Vagina (tissue), 2 donors: ENCODE measurements at regions not wholly inside any gene's neighbourhood (a gene's known extent, or its start where the extent isn't known, plus 50 kb on each side); places are given as distances from the start of the nearest gene placed in this dataset.

Experiments
- DNase-seq, 2 donors: peaks; one replicate each; pipeline ENCODE4 v3.0.0-alpha.2; 2017; ENCODE audit errors: extremely low spot score in 2 of 2
- H3K27ac ChIP-seq: fragments of 200-600 bp; sonication (generic); one replicate; pipeline ENCODE4 v1.5.1; 2019
- H3K27me3 ChIP-seq: fragments of 200-600 bp; sonication (generic); one replicate; pipeline ENCODE4 v1.5.1; 2019
- H3K36me3 ChIP-seq, 2 donors: fragments of 200-600 bp; sonication (generic); one replicate each; pipeline ENCODE4 v1.5.1; 2017 to 2019
- H3K4me1 ChIP-seq: fragments of 200-600 bp; sonication (generic); one replicate; pipeline ENCODE4 v1.5.1; 2019
- H3K4me3 ChIP-seq, 2 donors: fragments of 200-600 bp; sonication (generic); 1 replicate in 1 of 2; 2 replicates in 1 of 2; pipeline ENCODE4 v1.5.1; 2016 to 2019
- H3K9me3 ChIP-seq: fragments of 200-600 bp; sonication (generic); one replicate; pipeline ENCODE4 v1.5.1; 2019
- POLR2A ChIP-seq, 2 donors: fragments of 450-650 bp; IDR thresholded peaks; one replicate each; pipeline ENCODE4 v1.6.1; 2017; ENCODE audit warnings: antibody characterized with exemption in 2 of 2, mild to moderate bottlenecking in 2 of 2, moderate library complexity in 2 of 2
- POLR2AphosphoS5 ChIP-seq, 2 donors: sonication (generic); formaldehyde crosslinking; IDR thresholded peaks; one replicate each; pipeline ENCODE4 v1.9.0; 2017; ENCODE audit warnings: antibody characterized with exemption in 2 of 2, mild to moderate bottlenecking in 2 of 2, low read depth in 1 of 2; ENCODE audit not compliant: insufficient read depth in 1 of 2
- intact Hi-C: fragments of 100-400 bp; cut with DNase I; formaldehyde crosslinking; loops from one replicate; pipeline ENCODE4 v1.15.1; 2023
- TF ChIP-seq, protein P1 (sequence below), 3 experiments: fragments of 450-650 bp in 2 of 3; fragments of 200-600 bp in 1 of 3; sonication (generic) in 1 of 3; IDR thresholded peaks; one replicate each; pipeline ENCODE4 v1.5.1; 2017 to 2019; ENCODE audit warnings: antibody characterized with exemption in 3 of 3, mild to moderate bottlenecking in 2 of 3, moderate library complexity in 2 of 3

DNA sequence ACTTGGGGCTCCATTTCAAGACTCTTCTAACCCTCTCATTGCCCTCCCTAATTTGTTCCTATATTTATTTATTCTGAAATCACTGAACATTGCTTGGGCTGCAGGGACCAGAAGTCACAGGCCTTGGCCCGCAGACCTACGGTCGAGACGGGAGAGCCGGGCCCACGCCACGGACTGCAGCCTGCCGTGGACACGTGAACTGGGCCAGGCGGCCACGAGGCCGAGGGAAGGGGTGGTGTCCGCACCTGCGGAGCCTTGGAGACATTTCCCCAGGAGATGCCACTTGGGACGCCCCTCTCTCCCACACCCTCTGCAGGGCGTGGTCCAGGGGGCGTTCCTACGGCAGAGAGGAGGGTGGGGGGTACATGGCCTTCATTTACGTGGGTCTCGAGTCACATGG, 463.9 kb downstream of the ICE1 start:
- intact Hi-C loops: no loop called here
- Histone ChIP-seq H3K4me1 (no peaks in the 10 kb centered on the region), H3K27ac (no peak overlapping the region), H3K9me3 (no peaks in the 10 kb centered on the region), H3K27me3 (no peaks in the 10 kb centered on the region), H3K36me3 (no peaks in the 10 kb centered on the region), H3K4me3 (no peak overlapping the region)
- DNase-seq: no peak
- TF ChIP-seq POLR2A (IDR thresholded peaks at IDR 0.05) (no peak), POLR2AphosphoS5 (IDR thresholded peaks at IDR 0.05; ENCODE audit: insufficient read depth in 1 of 2, low read depth in 1 of 2) (no peak)
- TF ChIP-seq, protein P1, sequence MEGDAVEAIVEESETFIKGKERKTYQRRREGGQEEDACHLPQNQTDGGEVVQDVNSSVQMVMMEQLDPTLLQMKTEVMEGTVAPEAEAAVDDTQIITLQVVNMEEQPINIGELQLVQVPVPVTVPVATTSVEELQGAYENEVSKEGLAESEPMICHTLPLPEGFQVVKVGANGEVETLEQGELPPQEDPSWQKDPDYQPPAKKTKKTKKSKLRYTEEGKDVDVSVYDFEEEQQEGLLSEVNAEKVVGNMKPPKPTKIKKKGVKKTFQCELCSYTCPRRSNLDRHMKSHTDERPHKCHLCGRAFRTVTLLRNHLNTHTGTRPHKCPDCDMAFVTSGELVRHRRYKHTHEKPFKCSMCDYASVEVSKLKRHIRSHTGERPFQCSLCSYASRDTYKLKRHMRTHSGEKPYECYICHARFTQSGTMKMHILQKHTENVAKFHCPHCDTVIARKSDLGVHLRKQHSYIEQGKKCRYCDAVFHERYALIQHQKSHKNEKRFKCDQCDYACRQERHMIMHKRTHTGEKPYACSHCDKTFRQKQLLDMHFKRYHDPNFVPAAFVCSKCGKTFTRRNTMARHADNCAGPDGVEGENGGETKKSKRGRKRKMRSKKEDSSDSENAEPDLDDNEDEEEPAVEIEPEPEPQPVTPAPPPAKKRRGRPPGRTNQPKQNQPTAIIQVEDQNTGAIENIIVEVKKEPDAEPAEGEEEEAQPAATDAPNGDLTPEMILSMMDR (IDR thresholded peaks at IDR 0.05): no peak

DNA sequence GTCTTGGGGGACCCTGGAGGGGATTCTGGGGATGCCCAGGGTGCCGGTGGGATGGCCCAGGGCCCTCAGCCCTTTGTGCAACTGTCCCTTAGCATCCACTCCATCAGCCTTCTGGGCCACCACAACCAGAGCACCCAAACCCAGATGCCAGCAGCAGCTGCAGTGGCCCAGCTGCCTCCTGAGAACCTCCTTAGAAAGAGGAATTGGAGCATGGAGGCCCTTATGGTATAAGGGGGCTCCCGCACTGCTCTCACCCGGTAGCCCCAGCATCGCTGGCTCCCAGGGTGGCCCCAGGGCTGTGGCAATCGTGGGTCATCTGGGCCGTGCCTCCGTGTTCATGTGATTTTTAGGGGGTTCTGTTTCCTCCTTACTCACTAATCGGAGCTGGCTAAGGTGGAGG, 463.3 kb downstream of the ICE1 start:
- intact Hi-C loops: no loop called here
- no peaks in the 10 kb centered on the region for H3K27me3 ChIP-seq
- no peak overlapping the region for H3K4me3 ChIP-seq
- H3K9me3 ChIP-seq: no peaks in the 10 kb centered on the region
- no peaks in the 10 kb centered on the region for H3K4me1 ChIP-seq
- DNase-seq: no peak
- no peaks in the 10 kb centered on the region for H3K36me3 ChIP-seq
- no peak overlapping the region for H3K27ac ChIP-seq
- TF ChIP-seq POLR2AphosphoS5 (IDR thresholded peaks at IDR 0.05; ENCODE audit: insufficient read depth in 1 of 2, low read depth in 1 of 2) (no peak), POLR2A (IDR thresholded peaks at IDR 0.05) (no peak)
- TF ChIP-seq, protein P1 (IDR thresholded peaks at IDR 0.05): no peak

DNA sequence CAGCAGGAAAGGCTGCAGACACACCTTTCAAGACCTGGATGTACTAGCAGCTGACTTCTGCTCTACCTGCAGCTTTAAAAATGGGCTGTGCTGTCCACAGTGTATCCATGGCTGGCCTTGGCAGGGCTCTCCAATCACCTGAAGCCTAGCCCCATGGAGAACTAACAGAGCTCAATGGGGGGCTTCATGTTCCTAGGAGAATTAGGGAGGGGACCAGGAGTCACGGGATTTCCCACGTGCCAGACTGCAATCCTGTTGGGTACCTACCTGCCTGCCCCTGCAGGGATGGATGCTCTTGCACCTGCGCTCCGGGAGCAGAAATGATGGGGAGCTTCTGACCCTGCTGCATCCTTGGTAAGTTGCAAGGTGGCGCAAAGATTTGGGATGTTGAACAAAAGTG, 462.1 kb downstream of the ICE1 start:
- no peaks in the 10 kb centered on the region for H3K36me3 ChIP-seq
- TF ChIP-seq POLR2A (IDR thresholded peaks at IDR 0.05): no peak
- no peak for TF ChIP-seq POLR2AphosphoS5 (IDR thresholded peaks at IDR 0.05; ENCODE audit: insufficient read depth in 1 of 2, low read depth in 1 of 2)
- TF ChIP-seq, protein P1 (IDR thresholded peaks at IDR 0.05): no peak
- intact Hi-C loops: no loop called here
- H3K27ac ChIP-seq: no peak overlapping the region
- no peaks in the 10 kb centered on the region for H3K27me3 ChIP-seq
- no peak overlapping the region for H3K4me3 ChIP-seq
- no peaks in the 10 kb centered on the region for H3K9me3 ChIP-seq
- no peak for DNase-seq
- no peaks in the 10 kb centered on the region for H3K4me1 ChIP-seq

DNA sequence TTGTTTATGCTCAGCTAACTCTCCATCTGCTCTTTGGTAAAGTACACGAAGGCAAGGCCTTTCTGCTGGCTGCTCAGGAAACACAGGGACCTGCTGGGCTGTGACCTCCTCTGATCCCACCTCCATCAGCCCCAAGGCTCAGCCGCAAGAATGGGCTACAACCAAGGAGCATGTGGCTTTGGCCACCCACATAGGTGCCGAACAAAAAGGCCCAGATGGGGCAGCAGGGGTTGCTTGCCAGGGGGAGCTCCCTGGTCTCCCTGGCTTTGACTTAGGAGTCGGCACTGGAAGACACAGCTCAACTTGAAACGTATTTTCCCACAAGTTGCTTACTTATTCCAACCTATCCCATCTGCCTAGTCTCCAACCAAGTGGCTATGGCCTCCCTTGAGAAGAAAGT, 461.1 kb downstream of the ICE1 start:
- Histone ChIP-seq H3K27me3 (no peaks in the 10 kb centered on the region), H3K27ac (no peak overlapping the region), H3K9me3 (no peaks in the 10 kb centered on the region), H3K4me1 (no peaks in the 10 kb centered on the region), H3K36me3 (no peaks in the 10 kb centered on the region), H3K4me3 (no peak overlapping the region)
- DNase-seq: no peak
- intact Hi-C loops: no loop called here
- TF ChIP-seq, protein P1 (IDR thresholded peaks at IDR 0.05): no peak
- TF ChIP-seq POLR2AphosphoS5 (IDR thresholded peaks at IDR 0.05; ENCODE audit: insufficient read depth in 1 of 2, low read depth in 1 of 2) (no peak), POLR2A (IDR thresholded peaks at IDR 0.05) (no peak)

- Histone ChIP-seq H3K4me1 (no peaks in the 10 kb centered on the region), H3K9me3 (no peaks in the 10 kb centered on the region), H3K4me3 (no peak overlapping the region), H3K27me3 (no peaks in the 10 kb centered on the region), H3K27ac (no peak overlapping the region), H3K36me3 (no peaks in the 10 kb centered on the region)
- TF ChIP-seq POLR2A (IDR thresholded peaks at IDR 0.05) (no peak), POLR2AphosphoS5 (IDR thresholded peaks at IDR 0.05; ENCODE audit: insufficient read depth in 1 of 2, low read depth in 1 of 2) (no peak)
- TF ChIP-seq, protein P1 (IDR thresholded peaks at IDR 0.05): no peak
- no peak for DNase-seq
- intact Hi-C loops: no loop called here
Measured at GRCh38 chr5:5883146-5883545, 460.7 kb downstream of the ICE1 start.
